GM21576 (cell line): ENCODE measurements at regions not wholly inside any gene's neighbourhood (a gene's known extent, or its start where the extent isn't known, plus 50 kb on each side); places are given as distances from the start of the nearest gene placed in this dataset.
"Not testable (repeated sequence)": the region's sequence is repeated elsewhere in the genome, so short reads cannot be mapped to it uniquely, and the experiment has no call there.

Experiments used
- ATAC-seq: cut with Tn5 transposase; IDR thresholded peaks from one replicate; pipeline ENCODE4 v1.9.1; 2021; ENCODE audit warnings: mild to moderate bottlenecking, moderate library complexity; ENCODE audit not compliant: unreplicated experiment

DNA sequence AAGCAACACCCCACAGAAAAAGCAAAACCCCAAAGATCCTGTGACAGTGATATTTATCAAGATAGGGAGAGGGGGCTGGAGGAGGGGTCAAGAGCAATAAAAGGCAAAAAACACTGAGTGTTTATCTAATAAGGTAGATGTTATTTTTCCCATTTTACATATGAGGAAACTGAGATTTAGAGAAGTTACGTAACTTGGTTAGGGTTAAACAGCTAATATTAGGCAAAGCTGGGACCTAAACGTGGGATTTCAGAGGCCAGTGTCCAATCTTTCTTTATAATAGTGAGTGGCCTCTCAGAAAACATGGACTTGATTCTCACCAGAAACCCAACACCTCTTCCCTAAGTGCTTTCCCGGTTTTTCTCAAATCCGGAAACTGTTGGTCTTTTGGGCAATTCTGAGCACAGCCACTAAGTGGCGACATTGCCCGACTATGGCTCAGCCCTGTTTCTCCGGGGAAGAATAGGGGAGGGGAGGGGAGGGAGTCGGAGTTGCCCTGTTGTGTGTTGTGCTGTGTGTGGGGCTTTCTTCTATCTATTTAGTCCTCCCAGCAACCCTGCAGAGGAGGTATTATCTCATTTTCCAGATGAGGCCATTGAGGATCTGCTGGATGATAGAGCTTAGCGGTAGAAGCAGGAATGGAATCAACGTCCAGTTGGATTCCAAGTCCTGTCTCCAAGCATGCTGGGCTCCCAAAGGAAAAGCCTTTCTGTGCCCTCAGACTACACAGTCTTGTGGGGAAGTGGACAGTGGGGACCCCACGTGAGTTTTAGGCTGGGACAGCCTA, 58.7 kb upstream of the ETV3 start:
- not testable (repeated sequence) for ATAC-seq

DNA sequence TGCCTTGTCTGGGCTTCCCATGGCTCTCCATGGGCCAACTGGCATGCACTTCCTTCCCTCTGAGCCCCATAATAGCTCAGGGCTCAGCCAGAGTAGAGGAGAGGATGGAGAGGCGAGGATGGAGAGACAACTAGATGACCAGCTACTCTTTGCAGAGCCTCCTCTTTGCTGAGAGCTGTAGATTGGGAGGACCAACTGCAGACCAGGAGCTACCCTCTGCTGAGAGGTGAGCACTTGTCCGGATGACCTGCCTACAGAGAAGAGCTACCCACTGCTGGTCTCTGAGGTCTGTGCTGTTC, 58.0 kb upstream of the ETV3 start:
- ATAC-seq, result no peak

DNA sequence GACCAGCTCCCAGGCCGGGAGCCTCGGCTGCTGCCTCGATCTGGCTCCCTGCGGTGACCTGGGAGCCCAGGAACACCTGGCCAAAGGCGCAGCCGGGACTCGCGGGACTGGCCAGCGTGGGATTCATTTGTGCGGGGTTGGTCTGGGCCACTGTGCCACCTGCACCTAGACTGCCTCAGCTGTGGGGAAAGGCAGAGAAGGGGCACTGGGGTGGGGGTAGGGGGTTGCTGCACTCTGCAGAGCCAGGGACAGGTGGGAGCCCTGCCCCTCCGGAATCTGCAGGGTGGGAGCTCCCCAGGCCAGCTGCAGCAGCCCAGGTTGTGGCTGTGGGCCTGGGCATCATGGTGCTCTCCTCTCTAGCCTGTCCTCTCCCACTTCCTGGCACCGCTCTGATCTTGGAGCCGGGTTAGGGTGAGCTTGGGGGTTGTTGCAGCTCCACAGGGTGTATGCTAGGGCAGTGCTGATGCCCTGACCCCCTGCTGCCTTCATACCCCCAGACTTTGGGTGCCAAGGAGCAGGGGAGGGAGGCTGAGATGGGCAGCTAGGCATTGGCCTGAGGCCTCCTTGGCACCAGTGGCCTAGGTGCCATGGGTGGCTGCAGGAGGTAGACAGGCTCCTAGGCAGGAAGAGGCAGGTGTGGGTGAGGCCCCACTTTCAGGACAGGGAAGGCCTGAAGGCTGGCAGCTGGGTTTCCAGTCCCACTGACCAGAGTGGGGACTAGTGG, 57.5 kb upstream of the ETV3 start:
- ATAC-seq, result no peak

DNA sequence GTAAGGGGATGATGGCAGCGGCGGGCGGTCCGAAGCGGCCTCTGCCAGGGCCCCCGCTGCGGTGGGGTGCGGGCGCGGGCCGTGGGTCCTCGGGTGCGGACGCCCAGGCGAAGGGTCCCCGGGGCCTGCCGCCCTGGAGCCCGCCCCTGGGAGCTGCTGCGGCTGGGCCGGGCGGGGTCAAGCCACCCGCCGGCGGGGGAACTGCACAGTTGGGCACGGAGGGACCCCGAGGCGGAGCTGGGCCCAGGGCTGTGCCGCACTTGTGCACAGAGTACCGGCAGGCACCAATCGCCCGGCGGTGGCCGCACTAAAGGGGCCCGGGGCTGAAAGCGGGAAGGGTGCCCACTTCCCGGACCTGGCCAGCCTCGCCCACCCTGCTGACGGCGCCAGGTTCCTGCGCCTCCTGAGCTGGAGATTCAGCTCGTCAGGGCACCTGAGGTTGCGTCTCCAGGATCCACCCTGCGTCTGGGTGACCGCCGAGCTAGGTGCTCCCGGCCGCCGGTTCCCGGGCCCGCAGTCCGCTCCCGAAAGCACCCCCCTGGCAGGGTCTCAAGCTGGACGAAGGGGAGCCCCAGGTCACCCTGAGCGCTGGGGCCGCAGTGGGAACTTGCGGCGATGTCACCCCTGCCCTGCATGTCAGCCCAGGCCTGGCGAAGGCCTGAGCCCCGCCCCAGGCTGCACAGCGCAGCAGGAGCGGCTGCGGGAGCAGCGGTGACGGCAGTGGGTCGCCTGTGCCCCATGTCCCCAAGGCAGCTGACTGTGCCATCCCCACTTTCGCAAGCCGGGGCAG, 56.7 kb upstream of the ETV3 start:
- ATAC-seq, result no peak

DNA sequence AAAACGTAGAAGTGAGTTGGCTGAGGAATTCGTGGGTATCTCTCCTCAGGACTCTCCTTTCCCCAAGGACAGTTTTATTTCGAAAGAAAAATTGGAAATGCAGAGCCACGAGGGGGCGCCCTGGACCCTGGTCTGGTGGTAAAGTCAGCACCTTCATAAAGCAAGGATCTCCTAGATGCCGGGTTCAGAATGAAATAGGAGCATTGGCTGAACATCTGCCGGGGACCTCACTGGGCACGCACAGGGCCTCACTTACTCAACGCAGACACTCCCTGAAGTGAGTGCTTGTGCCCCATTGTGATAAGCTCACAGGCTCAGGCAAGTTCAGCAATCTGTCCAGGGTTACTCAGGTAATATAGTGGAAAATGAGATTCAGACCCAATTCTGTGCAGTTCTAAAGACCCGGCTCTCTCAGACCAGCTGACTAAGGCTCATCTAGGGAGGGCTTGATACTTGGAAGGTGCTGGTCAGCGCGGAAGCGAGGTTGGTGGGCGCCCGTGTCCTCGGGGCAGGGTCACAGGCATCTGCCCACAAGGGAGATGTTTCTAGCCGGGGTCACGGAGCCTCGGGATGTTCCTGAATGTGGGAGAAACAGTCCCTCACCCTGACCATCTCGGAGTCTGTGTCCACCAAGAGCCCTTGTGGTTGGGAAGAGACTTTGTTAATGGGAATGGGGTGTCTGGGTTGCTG, 55.7 kb upstream of the ETV3 start:
- ATAC-seq, result no peak

DNA sequence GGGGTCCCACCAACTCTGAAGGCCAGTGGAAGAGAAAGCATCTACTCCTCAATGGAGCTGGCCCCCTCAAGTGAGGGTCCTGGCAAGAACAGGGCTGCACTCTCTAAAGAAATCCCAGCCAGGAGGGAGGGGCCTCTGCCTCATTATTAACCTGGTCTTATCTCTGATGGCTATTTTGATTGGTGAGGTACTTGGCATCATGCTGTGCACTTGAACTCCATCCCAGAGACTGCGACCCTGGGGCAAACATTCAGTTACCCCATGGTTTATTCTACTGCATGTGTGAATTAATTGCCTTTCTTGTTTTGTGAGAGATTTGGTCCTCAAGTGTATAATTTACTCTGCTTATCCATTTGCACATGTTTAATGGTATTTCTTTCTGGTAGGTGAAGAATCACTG, 55.0 kb upstream of the ETV3 start:
- ATAC-seq, result no peak

DNA sequence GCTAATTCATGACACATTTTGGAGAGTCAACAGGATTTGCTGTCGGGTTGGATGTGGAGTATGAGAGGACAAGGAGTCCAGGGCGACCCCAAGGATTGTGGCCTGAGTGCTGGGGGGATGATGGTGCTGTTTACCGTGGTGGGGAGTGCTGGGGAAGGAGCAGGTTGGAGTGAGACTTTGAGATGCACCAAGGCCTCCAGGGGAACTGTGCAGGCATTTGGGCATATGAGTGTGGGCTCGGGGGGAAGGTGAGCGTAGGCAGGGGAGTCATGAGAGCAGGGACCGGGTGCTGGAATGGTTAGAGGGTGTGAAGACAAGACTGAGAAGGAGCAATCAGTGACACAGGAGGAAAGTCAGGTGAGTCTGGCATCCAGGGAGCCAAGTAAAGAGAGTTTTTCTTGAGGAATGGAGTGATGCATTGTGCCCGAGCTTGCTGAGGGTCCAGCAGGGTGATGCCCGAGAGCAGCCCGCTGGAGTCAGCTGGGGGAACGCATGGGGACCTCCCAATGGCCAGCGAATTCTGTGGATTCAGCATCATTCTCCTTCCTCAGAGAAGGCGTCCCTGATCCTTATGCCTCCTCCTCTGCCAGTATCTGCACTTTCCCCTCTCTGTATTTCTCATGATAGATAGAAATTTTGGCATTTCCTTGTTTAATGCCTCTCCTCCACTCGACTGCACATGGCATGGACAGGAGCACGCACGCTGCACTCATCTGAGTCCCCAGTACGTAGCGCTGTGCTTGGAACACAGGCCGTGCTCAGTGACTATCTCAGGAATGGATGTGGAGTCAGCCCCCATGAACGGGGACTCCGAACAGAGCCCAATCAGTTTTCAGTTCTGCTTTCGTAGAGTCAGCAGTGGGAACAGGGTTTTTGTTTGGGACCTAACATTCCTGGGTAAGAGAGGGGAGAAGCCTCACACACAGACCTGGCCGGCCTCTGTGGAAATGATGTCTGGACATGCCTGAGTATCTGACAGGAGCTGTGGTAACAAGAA, 52.1 kb upstream of the ETV3 start:
- no peak for ATAC-seq

DNA sequence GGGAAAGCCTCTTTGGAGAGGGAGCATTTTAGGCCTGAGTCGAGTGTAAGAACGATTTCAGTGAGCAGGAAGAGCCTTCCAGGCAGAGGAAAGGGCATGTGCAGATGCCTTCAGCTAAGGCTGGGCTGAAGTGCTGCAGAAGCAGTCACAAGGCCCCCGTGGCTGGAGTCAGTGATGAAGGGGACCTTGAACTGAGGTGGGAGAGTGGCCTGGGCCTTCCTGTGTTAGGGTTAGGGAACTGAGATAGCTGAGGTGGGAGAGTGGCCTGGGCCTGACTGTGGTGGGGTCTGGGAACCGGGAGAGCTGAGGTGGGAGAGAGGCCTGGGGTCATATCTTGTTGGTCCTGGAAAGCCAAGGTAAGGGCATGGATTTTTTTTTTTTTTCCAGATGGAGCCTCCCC, 50.9 kb upstream of the ETV3 start:
- no peak for ATAC-seq
